Stimulated activated CD4-positive, alpha-beta T cell treated with anti-CD3 and anti-CD28 coated beads, TNF-alpha, amount 100 ng/mL, for 24 hours (primary cell): ENCODE measurements at regions not wholly inside any gene's neighbourhood (a gene's known extent, or its start where the extent isn't known, plus 50 kb on each side); places are given as distances from the start of the nearest gene placed in this dataset.

Experiments
- DNase-seq, 3 experiments: peaks; one replicate each; pipeline ENCODE4 v3.0.0-alpha.2; 2020; ENCODE audit warnings: low read depth in 3 of 3

DNA sequence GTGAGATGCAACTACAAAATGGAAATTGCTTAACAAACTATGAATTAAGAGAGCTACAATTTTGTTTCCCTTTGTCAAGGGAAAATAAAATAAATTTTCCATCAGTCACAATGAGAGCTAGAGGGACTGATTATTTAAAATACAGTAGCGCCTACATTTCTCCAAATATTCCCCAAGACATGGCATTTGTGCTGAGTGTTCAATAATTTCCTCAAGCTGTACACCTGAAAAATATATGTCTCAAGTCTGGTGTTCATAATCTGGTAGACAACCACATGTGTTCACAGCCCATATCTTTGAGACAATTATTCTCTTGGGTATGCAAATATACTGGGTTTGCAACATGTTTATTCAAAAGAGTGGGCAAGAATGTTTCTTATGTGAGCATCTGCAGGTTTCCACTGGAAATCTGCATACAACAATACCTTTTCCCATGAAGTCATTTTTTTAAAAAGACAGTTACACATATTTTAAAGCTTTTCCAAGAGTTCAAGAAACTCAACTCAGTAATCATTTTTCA is 240.1 kb upstream of the VRK2 start:
- DNase-seq: no peak

DNA sequence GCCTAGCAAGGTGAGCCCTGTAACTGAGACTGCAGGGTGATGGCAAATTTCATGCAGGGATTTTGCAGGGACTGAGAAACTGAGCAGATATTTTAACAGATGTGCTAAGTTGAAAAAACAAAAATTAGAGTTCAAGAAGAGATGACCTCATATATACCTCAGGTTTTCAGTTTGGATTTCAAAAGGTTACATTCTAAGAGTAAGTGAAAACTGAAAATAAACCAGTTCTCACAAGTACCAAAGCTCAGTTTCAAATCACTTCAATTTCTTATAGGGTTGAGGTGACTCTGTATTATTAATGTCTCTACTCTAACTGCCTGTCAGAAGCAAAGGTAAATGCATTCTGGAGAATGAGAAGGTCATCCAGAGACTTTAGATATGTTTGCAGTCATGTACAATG is 237.4 kb upstream of the VRK2 start:
- no peak for DNase-seq

DNA sequence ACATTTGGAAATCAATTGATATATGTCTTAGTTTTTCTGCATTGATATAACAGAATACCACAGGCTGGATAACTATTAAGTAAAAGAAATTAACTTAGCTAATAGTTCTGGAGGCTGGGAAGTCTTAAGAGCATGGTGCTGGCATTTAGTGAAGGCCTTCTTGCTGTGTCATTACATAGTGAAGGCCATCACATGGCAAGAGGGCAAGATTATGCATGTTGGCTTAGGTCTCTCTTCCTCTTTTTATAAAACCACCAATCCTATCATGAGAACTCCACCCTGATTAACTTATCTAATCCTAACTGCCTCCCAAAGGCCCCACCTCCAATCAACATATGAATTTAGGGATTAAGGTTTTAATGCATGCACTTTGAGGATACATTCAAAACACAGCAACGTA is 225.5 kb upstream of the VRK2 start:
- no peak for DNase-seq

DNA sequence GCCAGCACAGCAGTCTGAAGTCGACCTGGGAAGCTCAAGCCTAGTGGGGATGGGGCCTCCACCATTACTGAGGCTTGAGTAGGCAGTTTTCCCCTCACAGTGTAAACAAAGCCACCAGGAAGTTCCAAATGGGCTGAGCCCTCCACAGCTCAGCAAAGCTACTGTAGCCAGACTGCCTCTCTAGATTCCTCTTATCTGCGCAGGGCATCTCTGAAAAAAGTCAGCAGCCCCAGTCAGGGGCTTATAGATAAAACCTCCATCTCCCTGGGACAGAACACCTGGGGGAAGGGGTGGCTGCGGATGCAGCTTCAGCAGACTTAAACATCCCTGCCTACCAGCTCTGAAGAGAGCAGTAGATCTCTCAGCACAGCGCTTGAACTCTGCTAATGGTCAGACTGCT is 218.4 kb upstream of the VRK2 start:
- no peak for DNase-seq

DNA sequence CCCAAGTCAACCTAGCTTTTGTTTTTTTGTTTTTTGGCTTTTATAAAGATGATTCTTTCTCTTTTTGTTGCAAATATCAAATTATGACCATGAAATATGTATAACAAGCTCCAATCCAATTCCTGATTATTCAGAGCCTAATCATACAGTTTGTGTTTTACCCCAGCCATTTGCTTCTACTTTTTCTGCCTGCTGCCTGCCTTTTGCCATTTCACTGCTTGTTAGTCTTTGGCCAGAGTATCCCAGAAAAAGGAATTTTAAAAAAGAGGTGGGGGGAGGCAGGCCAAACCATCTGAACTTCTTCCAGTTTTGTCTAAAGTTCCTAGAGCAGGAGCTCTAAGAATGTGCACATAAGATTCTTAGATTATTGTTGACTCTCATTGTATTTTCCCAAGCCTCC is 211.9 kb upstream of the VRK2 start:
- DNase-seq: no peak

DNA sequence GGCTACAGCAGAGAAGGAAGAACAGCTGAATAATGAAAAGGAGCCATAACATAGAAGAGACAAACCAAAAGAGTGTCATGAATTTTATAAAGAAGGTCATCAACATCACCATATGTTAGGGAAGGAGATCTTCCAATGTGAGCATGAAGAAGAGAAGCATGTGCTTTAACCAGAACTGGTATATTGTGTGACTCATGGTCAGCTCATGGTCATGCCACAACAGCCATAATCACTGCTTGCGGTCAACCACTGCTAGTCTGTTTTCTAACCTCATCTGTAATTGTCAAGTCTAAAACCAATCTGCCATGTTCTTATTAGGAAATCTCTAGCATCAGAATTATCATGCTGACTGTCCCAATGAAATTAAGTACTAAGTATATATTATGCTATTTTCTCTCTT is 204.1 kb upstream of the VRK2 start:
- no peak for DNase-seq

DNA sequence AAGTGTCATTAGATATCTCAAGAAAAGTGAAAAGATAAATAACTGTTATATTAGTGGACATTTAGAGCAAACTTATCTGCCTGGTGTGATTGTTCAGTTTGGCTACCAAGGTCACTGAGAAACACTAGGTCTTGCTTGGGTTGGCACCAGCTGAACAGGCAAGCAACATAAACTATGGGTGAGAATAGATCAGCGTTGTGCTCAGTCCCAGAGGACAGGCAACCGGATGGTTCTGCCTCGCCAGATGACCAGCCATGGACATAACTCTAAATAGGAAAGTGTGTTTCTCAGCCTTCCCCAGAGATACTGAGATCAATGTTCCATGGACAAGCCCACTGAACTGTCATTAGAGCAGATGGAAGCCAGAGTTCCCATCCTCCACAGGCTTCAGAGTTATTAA is 203.4 kb upstream of the VRK2 start:
- DNase-seq: no peak

DNA sequence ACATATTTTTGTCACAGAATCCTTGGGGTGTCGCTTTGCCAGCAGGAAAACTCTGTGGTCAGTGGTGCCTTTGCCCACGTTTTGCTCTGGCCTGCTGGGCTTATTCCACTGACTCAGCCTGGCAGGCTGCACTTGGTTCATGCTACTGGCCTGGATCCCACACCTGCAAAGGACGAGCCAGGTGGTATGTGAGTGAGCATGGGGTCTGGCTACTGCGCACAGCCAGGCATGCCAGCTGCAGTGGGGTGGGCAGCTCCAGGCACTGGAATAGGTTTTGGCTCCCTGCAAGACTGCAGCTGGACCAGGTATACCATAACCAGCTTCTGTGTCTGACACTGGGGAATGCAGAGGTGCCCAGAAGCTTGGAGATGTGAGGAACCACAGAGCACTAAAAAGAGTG is 197.9 kb upstream of the VRK2 start:
- no peak for DNase-seq

DNA sequence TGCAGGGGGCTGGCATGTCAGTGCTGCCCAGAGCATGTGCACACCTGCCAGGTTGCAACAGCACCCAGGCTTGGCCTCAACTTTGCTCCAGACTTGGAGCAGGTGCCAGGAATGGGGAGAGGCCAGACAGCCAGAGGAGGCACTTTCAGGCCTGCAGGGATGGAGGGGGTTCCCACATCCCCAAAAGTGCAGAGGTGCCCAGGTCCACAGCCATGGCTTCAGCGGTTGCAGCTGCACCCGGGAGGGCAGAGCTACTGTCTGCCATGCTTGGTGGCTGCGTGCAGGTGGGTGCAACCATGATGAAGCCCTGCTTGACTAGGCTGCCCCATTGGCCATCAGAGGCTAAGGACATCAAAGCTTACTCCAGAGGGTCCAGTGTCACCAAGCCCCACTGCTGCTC is 196.8 kb upstream of the VRK2 start:
- no peak for DNase-seq

DNA sequence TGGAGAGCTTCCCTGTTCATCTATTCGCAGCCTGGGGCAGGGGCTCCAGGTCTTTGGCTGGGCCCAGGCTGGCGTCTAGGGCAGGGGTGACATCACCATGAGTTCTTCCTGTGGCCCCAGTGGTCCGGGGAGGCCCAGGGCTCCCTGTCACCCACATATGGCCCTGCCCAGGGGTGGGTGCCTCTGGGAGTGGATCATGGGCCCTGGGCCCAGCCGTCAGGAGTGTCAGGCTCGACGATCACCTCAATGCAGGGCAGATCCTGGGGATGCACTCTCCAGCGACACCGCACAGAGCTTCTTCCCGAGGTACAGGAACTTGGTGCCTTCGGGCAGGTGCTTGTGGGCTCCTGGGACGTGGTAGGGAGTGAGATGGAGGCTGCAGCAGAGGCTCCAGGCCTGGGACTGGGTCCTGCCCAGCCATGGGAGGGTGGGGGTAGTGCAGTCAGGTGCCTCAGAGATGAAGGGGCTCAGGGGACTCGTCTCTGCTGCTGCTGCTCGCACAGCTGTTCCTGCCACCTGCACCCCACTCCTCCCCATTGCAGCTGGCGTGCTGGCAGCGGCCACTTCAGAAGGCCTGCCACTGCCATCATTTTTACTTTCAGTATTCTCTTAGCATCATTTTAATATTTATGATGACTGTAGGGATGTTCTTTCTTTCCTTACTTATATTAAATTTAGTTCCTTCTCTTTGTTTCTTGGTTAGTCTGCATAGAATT is 196.0 kb upstream of the VRK2 start:
- DNase-seq: no peak

DNA sequence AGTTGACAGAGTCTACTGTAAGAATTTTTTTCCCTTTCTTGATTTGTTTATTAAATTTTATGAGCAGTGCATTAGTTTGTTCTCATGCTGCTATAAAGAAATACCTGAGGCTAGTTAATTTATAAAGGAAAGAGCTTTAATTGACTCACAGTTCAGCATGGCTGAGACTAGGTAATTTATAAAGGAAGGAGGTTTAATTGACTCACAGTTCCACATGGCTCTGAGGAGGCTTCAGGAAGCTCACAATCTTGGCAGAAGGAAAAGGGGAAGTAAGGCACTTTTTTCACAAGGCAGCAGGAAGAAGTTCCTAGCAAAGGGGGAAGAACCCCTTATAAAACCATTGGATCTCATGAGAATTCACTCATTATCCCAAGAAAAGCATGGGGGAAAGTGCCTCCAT is 191.4 kb upstream of the VRK2 start:
- no peak for DNase-seq

DNA sequence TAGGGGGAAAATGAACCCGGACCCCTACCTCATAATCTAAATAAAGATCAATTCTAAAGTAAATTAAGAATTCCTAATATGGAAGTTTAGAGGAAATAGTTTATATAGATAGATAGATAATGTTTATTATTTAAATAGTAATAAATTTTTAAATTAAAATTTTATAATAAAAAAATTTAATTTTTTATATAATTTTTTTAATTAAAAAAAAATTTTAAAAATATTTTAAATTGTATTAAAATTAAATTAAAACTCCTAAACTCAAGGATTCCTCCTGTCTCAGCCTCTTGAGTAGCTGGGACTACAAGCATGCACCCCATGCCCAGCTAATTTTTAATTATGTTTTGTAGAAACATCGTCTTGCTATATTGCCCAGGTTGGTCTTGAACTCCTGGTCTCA is 186.9 kb upstream of the VRK2 start:
- no peak for DNase-seq

DNA sequence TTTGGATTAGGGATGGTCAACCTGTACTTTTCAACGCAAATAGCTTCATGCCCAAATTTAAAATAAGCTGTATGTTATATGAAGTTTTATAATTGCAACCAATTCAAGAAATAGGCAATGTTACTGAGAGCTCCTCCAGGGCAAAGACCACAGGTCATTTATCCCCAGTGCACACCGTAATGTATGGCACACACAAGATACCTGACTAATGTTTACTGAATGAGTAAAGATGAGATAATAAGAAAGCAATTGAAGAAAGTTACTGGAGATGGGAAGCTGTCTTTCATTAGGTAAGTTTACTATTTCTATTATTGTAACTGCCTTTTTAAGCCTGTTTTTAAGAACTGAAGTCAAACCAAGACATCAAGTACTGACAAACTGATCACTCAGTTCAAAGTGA is 184.5 kb upstream of the VRK2 start:
- no peak for DNase-seq

DNA sequence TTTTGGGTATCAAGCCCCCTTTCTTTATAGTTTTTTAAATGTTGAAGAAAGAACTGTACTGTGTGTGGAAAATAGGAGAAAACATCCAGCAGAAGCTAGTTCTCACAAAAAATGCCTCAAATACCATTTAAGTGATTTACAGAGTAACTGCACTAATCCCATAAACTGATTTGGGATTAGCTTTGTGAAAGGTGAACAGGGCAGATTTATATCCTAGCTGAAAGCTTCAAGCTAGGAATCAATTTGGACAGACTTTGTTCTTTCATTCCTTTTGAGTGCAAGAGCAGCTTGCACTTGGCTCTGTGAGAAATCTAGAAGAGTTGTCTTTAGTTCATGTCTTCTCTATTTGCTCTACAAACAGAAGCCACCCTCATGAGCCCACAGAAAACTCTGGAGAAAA is 183.9 kb upstream of the VRK2 start:
- no peak for DNase-seq

DNA sequence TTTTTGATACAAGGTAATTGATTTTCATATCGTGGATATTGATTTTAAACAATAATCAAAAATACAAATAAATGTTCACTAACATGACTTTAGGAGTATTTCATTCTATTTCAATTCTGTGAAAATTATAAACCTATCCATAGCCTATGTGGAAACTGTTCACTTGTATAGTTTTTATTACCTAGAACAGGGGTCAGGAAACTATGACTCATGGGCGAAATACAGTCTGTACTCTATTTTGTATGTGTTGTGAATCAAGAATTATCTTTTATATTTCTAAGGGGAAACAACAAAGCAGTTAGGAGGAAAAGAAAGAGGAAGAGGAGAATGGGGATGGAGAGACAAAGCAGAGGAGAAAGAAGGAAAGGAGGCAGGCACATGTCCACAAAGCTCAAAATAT is 181.7 kb upstream of the VRK2 start:
- no peak for DNase-seq

DNA sequence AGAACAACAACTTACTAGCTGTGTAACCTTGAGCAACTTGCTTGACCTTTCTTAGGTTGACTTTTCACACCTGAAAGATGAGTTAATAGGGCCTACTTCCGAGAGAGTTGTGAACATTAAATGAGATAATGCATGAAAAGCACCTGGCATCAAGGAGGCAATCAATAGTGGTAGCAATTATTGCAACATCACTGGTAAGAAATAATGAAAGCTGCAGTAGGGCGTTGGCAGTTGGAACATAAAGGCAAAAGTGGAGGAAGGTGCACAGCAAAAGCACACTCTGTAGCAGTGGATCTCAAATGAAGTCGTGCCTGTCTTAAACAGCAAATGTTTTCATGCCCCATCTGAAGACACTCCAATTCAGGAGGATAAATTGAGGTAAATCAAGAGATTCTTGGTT is 178.9 kb upstream of the VRK2 start:
- no peak for DNase-seq

DNA sequence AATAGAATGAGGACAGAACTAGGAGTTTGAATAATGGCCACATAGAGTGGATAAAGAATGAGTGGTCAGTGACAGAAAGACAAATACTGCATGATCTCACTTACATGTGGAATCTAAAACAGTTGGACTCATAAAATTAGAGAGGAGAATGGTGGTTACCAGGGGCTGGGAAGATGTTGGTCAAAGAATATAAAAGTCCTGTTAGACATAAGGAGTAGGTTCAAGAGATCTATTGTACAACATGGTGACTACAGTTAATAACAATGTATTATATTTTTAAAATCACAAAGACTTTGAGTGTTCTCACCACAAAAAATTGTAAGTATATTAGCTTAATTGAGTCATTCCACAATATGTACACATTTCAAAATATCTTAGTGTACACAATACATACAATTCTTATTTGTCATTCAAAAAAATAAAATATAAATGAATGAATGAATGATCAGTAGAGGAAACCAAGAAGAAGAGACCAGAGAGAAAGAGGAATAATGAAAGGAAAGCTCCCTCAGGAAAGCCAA is 177.9 kb upstream of the VRK2 start:
- no peak for DNase-seq

DNA sequence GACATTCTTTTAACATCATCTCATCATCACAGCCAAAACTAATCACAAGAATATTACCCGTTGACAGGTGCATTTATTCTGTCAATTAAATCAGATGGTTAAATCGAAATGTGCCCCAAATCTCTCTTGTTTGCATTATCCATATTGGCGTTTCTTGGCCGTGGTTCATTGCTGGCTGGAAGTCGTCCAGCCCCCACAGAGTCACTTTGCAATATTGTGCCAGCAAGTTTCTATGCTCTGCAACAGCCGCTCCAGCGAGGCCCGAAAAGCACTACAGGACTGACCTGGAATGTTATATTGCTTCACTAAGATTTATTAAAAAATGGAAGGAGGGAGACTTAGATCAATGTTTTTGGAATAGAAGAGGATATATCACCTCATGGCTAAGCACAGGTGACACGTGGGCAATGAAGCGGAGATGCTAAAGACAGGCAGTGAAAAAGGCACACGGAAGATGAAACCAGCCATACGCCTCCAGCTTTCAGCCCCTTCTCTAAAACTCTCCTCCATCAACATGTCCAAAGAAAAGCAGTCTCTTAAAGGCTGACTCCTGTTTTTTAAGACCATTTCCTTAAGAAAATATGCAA is 176.8 kb upstream of the VRK2 start:
- DNase-seq: no peak

DNA sequence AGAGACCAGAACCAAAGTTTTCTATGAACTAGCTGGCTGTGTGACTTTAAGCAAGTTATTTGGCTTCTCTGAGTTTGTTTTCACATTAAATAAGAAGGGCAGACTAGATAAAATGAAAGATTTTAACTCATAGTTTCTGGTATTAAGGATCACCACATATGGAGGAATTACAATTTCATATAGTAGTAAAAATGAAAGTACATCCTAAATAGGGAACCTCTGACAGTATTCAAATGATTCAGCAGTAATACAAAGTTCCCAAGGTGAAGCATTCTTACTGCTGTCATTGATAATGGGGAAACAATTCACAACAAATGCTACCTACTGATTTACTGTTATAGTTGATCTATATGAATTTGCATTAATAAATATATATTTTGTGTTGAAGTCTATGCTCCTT is 170.3 kb upstream of the VRK2 start:
- no peak for DNase-seq

DNA sequence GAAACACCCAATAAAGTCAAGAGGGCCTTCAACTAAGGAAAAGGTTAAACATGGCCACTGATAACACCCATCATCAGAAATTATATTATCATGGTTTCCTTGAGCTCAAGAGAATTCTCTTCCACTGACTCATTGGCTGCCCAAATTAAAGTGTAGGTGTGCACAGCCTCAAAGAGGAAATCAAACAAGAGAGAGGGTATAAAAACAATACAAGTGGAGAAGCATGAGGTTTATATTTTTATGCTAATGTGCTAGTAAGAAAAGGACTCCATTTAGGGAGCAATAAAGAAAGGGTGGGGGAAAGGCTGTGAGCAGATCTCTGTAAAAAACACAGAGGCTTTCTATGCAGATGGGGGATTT is 168.8 kb upstream of the VRK2 start:
- DNase-seq: no peak

DNA sequence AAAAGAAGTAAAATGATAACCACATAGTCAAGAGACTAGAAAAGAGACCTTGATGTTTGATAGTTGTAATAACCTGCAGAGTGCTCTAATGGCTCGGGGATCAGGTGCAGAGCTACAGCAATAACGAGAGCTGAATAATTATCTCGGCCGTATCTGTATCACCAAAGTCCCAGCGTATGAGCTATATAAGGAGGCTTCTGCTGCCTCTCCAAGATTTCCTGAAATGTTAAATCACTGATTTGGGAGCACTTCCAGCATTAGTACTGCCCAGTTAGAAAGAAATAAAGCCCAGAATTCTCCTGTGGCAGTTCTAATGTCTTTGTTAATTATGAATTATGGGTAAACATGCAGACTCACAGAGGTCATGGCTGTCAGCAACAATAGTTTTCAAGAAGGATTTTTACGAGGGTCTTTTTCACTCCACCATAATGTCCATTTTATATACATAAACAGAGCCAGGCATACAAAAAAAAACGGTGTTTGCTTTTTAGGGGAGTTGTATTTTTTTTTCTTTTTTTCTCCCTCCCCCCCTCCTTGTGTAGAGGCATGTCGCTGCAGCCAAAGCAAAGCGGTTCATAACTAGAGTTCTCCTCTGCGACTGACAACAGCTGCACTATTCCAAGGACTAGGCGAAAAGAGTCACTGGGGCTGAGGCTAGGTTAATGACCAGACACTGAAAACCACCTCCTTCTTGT is 168.3 kb upstream of the VRK2 start:
- no peak for DNase-seq

DNA sequence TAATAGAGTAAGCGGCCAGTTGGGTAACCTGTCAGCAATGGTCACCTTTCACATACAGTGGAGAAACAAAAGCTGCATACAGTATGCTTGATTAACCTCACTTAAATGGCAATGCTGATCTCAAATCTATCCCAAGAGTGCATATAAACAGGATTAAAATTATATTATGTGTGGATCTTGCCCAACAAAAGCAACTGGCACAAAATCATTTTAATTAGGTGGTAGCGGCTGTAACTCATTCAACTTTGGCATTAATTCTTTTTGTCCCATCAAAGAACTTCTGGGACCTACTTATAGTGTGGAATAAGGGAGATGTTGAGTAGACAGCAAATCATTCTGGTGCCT is 167.8 kb upstream of the VRK2 start:
- no peak for DNase-seq

DNA sequence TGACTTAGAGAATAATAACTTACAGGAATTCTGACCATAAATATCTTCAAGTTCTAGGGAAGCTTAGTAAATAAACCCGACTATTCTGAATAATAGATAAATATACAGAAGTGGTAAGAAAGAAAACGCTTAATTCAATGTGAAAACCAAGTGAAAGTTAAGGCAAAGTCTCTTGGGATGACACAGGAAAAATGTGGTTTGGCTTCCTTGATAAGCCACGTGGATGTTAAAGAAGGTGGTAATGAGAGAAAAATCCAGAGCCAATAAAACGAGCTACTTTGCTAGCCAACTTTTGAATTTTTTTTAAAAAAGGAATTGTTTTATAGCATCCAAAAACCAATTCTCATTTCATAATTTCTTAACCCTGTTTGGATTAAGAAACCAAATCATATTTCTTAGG is 166.2 kb upstream of the VRK2 start:
- no peak for DNase-seq
